Skeletal muscle cell (primary cell): ENCODE measurements at regions not wholly inside any gene's neighbourhood (a gene's known extent, or its start where the extent isn't known, plus 50 kb on each side); places are given as distances from the start of the nearest gene placed in this dataset.
"Not testable (repeated sequence)": the region's sequence is repeated elsewhere in the genome, so short reads cannot be mapped to it uniquely, and the experiment has no call there.

ENCODE experiments used
- DNase-seq: peaks from one replicate; pipeline ENCODE4 v3.0.0-alpha.2; 2010; ENCODE audit warnings: low read depth
- H3K4me3 ChIP-seq: 2 replicates; pipeline ENCODE4 v1.5.1; 2011; ENCODE audit warnings: low read depth, mild to moderate bottlenecking, control low read depth, low read length, moderate library complexity

DNA sequence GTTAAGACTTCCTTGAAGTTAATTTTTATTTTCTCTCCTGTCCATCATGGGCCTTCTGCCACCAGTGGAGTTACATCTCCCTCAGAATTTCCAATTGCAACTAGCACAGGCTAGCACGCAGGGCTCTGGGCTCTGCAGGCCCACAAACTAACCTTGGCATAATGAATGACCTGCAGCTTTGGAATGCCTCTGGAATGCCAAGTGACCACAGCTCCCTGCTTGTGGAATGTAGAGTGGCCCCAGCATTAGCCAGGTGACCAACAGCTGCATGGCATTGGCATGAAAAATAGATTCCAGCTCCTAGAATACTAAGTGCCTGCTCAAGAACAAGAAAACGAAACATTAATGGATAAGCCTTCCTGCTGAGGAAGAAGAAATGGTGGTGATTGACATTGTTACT is 726.1 kb downstream of the BRINP1 start:
- DNase-seq, result peak; percentile 8

DNA sequence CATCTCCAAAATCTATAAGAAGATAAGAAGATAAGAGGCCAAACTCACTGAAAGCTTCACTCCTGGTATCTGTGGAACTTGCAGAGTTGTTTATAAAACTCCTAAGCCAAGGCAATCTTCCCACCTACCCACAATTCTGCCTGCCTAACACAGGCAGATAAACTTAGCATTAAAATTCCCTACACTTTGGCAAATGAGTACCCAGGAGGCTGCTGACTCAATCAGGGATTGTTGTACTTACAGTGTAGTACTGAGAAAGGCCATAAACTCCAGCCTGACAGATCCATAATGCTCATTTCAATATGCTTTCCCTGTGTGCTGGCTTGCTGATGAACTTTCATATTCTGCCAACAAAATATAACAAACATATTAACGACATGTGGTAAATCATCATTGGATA is 725.2 kb downstream of the BRINP1 start:
- DNase-seq, result no peak
- no peak overlapping the region for H3K4me3 ChIP-seq

More for the DNA sequence above, 726.1 kb downstream of the BRINP1 start:
- H3K4me3 ChIP-seq, result no peak overlapping the region

DNA sequence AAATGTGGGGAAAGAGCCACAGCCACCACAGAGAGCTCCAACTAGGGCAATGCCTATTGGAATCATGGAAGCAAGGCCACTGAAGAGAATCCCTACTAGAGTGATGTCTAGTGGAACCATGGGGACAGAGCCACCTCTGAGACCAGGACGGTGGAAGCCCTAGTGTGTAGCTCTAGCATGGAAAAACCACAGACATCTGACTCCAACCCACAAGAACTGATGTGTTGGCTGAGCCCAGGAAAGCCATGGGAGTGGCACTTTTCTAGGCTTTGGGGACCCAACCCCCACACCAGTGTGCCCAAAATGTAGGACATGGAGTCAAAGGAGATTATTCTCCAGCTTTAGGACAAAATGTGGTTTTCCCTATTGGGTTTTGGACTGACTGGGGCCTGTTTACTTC is 721.9 kb downstream of the BRINP1 start:
- H3K4me3 ChIP-seq, result no peak overlapping the region
- DNase-seq, result no peak

DNA sequence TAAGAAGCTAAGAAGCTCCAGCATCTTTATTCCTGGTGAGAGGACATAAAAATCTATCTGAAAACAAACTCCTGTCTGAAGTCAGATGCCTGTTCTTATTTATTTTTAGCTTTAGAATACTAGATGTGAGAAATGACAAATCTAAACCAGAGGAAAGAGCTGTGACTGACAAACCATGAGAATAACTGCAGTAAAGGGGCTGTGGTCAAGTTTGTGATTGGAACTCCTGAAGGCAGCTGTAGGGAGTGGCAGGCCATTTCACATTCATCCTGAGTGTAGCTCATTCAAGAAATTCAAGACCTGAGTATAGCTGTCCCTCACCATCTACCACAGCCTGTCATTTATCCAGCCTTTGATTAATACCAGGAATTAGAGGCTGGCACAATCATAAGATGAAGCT is 718.8 kb downstream of the BRINP1 start:
- DNase-seq, result no peak
- H3K4me3 ChIP-seq, result no peak overlapping the region

DNA sequence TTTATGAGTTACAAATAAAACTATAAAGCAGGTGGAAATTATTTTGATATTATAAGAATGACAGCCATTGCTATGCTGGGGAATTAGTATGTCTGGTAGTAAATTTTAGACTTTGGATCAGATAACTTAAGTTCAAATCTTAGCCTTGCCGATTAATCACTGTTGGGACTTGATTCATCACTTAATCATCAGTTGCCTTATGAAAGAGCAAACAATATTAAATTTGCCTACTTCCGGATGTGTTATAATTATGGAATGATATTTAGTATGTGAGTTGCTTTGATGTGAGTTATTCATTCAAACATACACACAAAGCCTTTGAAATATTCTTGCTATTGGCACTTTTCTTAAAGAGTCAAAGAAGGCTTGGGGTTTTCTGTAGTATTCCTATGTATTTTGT is 717.7 kb downstream of the BRINP1 start:
- H3K4me3 ChIP-seq, result no peak overlapping the region
- no peak for DNase-seq

DNA sequence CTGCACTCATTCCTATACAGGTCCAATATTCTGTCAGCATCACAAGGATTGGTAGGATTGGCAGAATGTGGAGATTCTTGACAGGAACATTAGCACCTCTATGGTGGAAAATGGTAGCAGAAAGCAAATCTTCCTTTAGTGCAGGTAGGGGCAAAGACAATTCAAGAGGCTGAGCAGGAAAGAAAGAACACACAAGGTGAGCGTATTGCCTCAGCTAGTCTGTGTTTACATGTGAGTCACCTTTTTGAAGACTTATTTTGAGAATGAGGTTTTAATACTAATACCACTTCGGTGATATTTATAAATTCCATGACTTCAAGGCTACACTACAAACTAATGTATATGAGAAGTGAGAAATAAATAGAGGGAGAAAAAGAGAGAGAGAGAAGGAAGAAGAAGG is 717.0 kb downstream of the BRINP1 start:
- no peak for DNase-seq
- no peak overlapping the region for H3K4me3 ChIP-seq

DNA sequence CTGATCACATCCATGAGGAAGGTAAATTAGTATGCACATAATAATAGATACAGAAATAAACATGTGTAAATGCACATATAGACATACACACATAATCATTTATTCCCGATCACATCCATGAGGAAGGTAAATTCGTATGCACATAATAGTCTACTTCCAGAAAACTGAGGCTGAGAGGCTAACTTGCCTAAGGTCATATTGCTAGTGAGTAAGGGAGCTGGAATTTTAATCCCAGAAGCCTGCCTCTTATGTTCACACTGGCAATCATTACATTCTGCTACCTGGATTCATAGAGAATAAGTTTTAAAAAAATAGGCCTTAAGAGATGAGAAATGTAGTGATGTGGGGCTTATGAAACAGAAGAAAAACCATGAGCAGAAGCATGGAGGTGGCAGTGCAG is 716.3 kb downstream of the BRINP1 start:
- H3K4me3 ChIP-seq, result no peak overlapping the region
- no peak for DNase-seq

DNA sequence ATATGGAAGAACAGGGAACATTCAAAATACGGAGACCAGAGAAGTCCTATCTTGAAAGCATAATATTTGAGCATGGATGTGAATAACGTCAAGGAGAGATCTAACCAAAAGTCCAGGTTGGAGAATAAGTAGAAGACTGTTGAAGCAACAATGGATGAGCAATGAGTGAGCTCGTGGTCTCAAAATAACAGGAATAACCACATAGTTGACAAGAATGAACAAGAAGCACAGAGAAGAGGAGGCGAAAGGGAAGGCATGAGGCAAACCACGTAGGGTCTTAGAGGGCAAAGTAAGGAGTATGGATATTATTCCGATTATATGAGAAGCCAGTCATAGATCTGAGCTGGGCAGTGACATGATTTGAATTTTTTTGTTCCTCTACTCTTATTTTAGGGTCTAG is 710.2 kb downstream of the BRINP1 start:
- no peak for DNase-seq
- H3K4me3 ChIP-seq, result no peak overlapping the region

DNA sequence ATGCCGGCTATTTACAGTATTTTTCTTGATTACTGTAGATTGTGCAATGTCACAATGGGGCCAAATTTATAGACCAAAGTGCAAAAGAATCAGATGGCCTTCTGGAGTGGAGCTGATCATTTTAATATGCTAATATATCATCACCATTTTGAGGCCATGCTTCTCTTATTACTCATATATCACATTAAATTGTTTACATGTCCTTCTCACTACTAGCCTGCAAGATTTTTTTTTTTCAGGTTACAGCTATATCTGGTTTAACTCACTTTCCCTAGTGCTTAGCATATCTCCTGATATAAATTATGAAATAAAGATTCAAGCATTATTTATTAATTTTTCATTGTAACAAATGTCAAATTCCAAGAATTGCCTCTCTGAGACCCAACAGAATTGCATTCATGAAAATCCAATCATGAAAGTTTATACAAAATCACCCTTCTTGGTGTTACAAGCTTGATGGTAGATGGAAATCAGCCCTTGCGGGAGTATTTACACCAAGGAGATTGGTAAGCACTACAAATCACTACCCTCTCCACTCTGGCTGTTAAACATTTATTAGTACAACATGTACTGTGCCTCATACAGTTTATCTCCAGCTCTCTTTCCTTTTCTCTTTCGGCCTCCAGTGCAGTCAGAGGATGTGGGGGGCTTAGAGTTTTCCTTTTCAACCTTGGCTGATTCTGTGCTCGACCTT is 703.9 kb downstream of the BRINP1 start:
- H3K4me3 ChIP-seq, result no peak overlapping the region
- DNase-seq, result no peak

DNA sequence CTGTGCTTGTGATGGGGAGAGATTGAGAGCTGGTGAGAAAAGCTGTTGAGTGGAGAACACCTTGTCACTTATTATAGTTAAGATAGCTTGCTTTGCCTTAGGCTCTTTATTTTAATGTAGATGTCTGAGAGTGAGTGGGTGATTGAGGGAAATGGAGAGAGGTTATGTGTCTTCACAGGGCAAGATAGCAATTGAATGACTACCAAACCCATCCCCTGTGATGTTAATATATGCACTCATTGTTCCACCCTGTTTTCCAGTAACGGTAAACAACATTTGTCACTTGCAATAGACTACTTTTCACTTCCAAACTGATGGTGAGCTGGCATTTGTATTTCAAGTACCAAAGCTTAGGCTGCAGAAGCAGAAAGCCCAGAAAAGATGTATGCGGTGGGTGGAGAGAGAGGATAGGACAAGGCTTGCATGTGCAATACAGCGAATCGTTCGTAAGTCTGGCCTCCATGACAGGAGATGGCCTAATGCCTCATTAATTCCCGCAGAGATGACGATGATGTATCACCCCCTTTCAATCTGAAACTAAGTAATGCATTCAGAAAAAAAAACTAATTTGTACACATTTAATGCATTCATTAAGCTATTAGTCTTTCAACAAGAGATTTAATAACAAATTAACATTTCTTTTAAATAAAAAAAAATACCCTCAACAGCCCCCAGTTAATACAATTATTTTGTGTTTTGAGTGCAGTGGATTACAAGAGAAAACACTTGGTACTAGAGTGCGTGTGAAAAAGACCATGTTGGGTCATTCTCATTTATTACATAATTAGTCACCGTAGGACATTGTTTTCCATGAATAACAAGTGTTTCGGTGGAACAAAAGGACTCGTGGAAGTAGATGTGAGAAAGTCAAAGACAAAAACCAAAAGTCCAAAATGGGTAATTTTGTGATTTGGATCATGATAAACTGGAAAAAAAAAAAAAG is 699.0 kb downstream of the BRINP1 start:
- H3K4me3 ChIP-seq, result no peak overlapping the region
- DNase-seq, result no peak

DNA sequence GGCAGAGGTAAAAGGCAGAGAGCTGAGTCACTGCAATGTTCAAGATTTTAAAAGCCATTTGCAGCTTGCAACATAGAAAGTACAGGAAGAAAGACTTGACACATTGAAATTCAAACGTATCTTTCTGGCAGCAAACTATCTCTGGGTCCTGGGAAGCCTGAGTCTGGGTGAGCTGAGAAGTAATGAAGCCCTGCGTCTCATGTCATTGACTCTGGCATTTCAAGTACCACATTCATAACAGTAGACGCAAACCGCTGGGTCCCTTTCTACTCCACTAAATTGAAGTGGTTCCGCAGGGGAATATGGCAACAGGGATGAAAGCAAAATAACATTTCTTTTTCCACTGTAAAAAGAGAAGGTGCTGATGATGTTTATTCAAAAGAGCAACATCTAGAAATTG is 694.3 kb downstream of the BRINP1 start:
- DNase-seq, result no peak

DNA sequence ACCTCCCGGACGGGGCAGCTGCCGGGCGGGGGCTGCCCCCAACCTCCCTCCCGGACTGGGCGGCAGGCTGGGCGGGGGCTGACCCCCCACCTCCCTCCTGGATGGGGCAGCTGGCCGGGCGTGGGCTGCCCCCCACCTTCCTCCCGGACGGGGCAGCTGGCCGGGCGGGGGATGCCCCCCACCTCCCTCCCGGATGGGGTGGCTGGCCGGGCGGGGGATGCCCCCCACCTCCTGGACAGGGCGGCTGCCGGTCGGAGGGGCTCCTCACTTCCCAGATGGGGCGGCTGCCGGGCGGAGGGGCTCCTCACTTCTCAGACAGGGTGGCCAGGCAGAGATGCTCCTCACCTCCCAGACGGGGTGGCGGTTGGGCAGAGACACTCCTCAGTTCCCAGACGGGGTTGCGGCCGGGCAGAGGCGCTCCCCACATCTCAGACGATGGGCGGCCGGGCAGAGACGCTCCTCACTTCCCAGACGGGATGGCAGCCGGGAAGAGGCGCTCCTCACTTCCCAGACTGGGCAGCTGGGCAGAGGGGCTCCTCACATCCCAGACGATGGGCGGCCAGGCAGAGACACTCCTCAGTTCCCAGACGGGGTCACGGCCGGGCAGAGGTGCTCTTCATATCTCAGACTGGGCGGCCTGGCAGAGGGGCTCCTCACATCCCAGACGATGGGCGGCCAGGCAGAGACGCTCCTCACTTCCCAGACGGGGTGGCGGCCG is 691.1 kb downstream of the BRINP1 start:
- DNase-seq, H3K4me3 ChIP-seq: not testable (repeated sequence)

More for the DNA sequence above, 694.3 kb downstream of the BRINP1 start:
- no peak overlapping the region for H3K4me3 ChIP-seq

DNA sequence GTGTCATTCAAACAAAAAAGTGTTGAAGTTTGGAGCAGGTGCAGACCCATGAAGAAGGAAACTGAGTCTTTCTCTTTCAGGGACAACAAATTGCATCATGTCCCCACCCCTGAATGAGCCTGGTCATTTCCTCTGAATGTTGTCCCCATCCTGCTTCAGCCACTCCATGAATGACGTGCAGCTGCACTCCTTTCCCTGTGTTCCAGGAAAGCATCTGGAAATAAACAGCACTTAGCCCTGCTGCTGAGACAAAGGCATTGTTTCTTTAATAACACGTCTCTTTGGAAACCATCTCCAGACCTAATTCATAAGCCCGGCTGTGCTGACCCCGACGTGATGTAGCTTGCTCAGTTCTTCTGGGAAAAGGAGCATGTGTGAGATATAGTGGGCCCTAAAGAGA is 682.3 kb downstream of the BRINP1 start:
- no peak overlapping the region for H3K4me3 ChIP-seq
- DNase-seq, result no peak

DNA sequence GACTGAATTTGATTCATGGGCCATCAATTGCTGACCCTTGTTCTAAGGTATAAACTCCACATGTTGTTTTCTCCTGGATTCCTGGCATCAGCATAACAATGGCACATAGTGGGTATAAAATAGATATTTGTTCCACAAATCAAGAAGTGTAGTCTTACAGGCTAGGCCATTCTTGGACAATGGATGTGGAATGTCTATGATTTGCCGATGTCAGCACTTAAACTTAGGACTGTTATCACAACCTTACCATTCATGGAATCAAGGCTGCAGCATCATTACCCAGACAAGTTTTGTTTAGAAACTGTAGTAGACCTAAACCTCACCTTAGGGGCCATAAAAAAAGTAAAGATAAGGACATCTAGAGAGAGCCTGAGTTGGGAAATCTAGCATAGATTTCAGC is 680.0 kb downstream of the BRINP1 start:
- H3K4me3 ChIP-seq, result no peak overlapping the region
- DNase-seq, result no peak

DNA sequence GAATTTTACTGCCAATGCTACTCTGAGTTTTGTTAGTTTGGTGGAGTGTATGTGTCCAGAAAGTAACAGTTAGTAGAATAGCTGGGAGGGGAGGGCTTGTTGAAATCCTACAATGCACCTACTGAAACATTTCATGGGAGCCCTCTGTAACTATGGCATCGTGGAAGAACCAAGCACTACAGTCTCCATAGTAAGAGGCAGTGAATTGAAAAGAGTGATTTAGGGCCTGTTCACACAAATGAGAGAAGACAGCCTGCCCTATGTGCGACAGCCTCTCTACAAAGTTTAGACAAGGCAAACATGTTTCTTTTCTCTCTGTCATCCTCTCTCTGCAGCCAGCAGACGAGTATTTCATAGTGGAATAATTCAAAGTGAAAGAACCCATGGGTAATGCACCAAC is 676.6 kb downstream of the BRINP1 start:
- no peak overlapping the region for H3K4me3 ChIP-seq
- DNase-seq, result no peak

DNA sequence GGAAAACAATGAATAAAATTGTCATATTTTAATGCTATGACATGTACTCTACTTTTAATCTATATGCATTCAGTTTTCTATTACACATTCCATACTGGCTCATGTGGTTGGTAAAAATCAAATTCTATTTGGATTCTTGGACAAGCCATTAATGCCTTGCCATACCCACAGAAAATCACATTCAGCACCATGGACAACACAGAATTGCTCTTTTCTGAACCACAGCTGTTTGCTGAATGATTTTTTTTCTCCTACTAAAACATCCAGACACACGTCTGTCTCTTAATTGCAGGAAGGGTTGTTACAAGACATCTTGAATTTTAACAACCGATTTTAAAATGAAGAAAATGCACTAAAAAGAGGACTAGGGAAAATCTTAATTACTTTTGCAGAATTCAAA is 675.6 kb downstream of the BRINP1 start:
- no peak for DNase-seq
- H3K4me3 ChIP-seq, result no peak overlapping the region

DNA sequence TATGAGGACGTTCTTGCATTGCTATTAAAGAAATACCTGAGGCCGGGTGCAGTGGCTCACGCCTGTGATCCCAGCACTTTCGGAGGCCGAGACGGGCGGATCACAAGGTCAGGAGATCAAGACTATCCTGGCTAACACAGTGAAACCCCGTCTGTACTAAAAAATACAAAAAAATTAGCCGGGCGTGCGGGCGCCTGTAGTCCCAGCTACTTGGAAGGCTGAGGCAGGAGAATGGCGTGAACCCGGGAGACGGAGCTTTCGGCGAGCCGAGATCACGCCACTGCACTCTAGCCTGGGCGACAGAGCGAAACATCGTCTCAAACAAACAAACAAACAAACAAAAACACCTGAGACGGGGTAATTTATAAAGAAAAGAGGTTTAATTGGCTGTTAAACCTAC is 674.0 kb downstream of the BRINP1 start:
- DNase-seq, H3K4me3 ChIP-seq: not testable (repeated sequence)

DNA sequence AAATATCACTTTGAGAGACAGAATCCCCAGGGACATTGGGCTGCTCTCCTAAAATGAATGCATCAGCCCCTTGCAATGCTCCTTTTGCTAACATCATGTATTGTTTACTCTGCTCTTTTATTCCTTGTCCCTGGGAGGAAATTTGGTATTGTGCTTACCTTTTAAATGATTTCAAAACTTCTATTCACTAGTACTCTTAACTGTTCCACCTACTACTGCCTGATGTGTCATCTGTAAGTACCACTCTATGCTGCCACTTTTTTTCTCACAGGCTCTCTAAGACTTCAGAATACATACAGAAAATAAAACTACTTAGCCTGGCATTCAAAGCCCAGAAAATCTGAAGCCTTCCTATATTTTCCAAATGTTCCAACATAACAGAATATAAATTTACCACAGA is 667.2 kb downstream of the BRINP1 start:
- DNase-seq, result no peak
- H3K4me3 ChIP-seq, result no peak overlapping the region

DNA sequence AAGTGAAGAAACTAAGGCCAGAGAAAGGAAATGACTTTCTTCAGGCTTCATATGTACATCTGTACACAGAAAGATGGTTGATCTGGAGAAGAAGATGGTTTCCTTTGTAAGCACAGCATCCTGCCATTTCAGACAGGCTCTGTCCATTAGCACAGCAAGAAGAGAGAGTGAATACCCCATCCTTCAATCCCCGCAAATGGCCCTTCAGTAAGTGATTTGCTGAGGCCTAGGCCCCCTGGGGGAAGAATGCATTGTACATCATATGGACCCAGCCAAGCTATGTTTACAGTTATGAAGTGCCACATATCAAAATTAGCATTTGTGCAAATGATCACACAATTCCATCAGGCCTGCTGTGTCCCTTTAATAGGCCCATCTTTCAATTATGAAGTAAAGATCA is 657.4 kb downstream of the BRINP1 start:
- H3K4me3 ChIP-seq, result no peak overlapping the region
- no peak for DNase-seq

DNA sequence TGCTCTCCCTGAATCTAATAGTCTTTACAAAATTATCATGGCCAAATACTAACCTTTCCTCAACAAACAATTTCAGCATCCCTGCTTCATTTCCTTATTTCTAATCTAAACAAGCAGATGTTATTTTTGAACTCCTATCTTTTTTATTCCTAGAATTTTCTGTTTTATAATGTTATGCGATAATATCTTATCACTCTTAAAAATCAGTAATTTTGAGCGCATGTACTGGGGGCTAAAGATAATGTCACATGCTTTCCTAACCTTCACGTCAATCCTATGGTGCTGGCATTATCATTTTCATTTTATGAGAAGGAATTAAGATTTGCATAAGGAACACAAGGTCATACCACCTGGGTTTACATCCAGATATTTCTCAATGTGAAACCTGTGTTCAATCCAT is 648.0 kb downstream of the BRINP1 start:
- H3K4me3 ChIP-seq, result no peak overlapping the region
- DNase-seq, result no peak
